HG03442 (cell line): ENCODE measurements at regions not wholly inside any gene's neighbourhood (a gene's known extent, or its start where the extent isn't known, plus 50 kb on each side); places are given as distances from the start of the nearest gene placed in this dataset.

Experiments used
- ATAC-seq: cut with Tn5 transposase; IDR thresholded peaks from one replicate; pipeline ENCODE4 v1.9.1; 2021; ENCODE audit warnings: mild to moderate bottlenecking, moderate library complexity; ENCODE audit not compliant: unreplicated experiment

- ATAC-seq = no peak
Measured at GRCh38 chr14:106841701-106842100, 1315.3 kb downstream of the TMEM121 start.

- ATAC-seq = no peak
Measured at GRCh38 chr14:106842687-106843086, 1316.3 kb downstream of the TMEM121 start.

- ATAC-seq = no peak
Measured at GRCh38 chr14:106843386-106843785, 1317.0 kb downstream of the TMEM121 start.

GRCh38 chr14:106843951-106844483, 1317.6 kb downstream of the TMEM121 start:
- ATAC-seq = no peak

GRCh38 chr14:106844608-106845285, 1318.4 kb downstream of the TMEM121 start:
- ATAC-seq = peak; percentile 44

- ATAC-seq = no peak
Measured at GRCh38 chr14:106845286-106846087, 1319.1 kb downstream of the TMEM121 start.

GRCh38 chr14:106846218-106846617, 1319.8 kb downstream of the TMEM121 start:
- ATAC-seq = no peak

- no peak for ATAC-seq
Measured at GRCh38 chr14:106848330-106849121, 1322.1 kb downstream of the TMEM121 start.

- peak; percentile 50 for ATAC-seq
Measured at GRCh38 chr14:106850913-106851825, 1324.8 kb downstream of the TMEM121 start.

GRCh38 chr14:106872611-106873446, 1346.4 kb downstream of the TMEM121 start:
- ATAC-seq = peak; percentile 41

- no peak for ATAC-seq
Measured at GRCh38 chr14:106874350-106874749, 1348.0 kb downstream of the TMEM121 start.

GRCh38 chr14:106875503-106875902, 1349.1 kb downstream of the TMEM121 start:
- ATAC-seq = no peak

GRCh38 chr14:106876711-106877110, 1350.3 kb downstream of the TMEM121 start:
- no peak for ATAC-seq

- ATAC-seq = no peak
Measured at GRCh38 chr14:106877517-106877916, 1351.1 kb downstream of the TMEM121 start.

GRCh38 chr14:106879241-106879640, 1352.9 kb downstream of the TMEM121 start:
- no peak for ATAC-seq

GRCh38 chr14:106883218-106883692, 1356.9 kb downstream of the TMEM121 start:
- no peak for ATAC-seq
